GM21825 (cell line): ENCODE measurements at regions not wholly inside any gene's neighbourhood (a gene's known extent, or its start where the extent isn't known, plus 50 kb on each side); places are given as distances from the start of the nearest gene placed in this dataset.

Source experiments
- ATAC-seq: cut with Tn5 transposase; IDR thresholded peaks from one replicate; pipeline ENCODE4 v1.9.1; 2021; ENCODE audit warnings: mild to moderate bottlenecking, moderate library complexity; ENCODE audit not compliant: unreplicated experiment

DNA sequence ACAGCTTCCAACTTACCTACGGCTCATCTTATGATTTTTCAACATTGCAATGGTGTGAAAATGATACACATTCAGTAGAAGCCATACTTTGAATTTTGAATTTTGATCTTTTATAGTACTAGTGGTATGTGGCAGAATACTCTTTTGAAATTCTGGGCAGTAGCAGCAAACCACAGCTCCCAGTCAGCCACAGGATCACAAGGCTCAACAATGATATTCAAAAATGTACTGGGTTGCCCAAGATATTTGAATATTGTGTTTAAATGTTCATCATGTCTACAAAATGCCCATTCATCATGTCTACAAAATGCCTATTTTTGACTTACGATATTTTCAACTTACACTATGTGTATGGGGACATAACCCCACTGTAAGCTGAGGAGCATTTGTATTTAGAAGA lies 81.3 kb upstream of the PRR16 start:
- no peak for ATAC-seq

DNA sequence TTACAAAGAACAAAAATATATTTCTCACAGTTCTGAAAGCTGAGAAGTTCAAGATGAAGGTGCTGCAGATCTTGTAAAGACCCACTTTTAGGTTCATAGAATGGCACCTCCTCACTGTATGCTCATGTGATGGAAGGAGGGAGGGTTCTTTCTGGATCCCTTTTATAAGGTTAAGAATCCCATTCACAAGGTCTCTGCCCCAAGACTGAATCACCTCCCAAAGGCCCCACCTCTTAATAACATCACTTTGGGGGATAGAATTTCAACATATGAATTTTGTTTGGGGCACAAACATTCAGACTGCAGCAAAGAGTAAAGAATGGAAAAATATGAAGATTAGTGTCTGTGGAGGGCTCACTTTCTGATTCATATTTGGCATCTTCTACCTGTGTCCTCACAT lies 77.1 kb upstream of the PRR16 start:
- ATAC-seq, result no peak

DNA sequence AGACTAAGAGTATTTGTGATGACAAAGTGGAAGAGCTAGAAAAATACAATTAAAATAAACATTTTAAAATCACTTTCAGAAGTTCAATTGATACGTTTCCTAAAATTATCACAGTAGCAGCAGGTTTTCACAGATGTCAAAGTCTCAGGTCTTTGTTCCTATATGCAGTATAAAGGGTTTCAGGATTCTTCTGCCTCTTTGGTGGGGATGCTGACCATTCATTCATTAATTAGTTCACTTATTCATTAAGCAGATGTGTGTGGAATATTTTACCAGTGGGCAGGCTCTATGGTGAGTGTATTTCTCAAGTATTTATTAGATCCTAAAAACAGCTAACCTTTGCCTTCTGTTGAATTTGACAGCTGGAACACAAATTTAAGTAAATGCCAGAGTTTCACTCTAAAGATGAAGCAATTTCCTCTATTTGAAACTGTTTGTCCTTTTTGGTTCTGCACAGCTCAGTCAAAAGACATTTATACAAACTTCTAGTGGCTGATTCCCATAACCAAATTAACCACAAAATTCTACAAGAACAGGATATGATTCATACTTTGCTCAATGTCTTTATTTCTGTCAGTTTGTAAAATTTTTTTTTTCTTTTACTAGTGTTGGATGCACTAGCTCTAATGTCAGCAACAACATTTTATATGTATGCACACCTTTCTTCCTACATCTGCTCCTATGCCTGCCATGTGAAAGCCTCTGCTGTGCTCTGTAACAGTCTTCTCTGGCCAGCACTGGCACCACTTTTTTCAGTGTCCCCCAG lies 75.9 kb upstream of the PRR16 start:
- no peak for ATAC-seq

DNA sequence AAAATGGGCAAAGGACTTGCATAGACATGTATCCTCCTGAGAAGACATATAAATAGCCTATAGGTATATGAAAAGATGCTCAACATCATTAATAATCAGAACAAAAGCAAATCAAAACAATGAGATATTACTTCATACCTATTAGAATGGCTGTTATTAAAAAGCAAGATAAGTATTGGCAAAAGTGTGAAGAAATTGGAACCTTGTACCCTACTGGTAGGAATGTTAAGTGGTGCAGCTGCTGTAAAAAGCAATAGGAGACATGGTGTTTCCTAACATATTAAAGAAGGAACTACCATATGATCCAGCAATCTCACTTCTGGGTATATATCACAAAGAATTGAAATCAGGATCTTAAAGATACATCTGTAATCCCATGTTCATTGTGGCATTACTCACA lies 69.8 kb upstream of the PRR16 start:
- no peak for ATAC-seq

DNA sequence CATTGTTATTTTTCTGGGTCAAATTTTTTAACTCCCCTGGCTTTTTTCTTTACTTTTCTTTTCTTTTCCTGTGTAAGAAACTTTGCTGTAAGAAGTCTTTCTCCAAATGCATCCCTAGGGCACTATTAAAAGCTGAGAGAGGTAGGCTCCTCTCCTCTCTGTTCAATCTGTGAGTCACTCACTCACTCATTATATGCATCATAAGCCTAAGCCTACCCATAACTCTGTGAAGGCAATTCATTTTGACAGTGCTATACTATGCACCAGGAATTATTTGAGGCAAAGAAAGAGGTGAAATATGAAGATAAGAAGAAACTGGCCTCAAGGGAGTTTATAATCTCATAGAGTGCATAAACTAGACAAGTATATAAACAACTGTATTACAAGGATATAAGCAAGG lies 67.9 kb upstream of the PRR16 start:
- ATAC-seq, result no peak

DNA sequence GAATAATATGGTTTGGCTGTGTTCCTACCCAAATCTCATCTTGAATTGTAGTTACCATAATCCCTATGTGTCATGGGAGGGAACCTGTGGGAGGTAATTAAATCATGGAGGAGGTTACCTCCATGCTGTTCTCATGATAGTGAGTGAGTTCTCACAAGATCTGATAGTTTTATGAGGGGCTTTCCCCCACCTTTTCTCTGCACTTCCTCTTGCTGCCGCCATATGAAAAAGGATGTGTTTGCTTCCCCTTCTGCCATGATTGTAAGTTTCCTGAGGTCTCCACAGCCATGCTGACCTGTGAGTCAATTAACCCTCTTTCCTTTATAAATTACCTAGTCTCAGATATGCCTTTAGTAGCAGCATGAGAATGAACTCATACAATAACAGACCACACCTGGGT lies 63.7 kb upstream of the PRR16 start:
- ATAC-seq, result no peak

DNA sequence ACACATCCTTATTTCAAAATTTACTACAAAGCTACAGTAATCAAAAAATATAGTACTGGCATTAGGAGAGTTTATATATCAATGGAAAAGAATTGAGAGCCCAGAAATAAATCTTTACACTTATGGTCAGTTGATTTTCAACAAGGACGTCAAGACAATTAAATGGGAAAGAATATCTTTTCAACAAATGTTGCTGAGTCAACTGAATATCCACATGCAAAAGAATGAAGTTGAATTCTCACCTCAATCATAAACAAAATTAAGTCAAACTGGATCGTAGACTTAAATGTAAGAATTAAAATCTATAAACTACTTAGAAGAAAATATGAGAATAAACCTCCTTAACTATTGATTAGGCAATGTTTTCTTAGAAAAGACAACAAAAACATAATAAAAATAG lies 61.5 kb upstream of the PRR16 start:
- no peak for ATAC-seq

DNA sequence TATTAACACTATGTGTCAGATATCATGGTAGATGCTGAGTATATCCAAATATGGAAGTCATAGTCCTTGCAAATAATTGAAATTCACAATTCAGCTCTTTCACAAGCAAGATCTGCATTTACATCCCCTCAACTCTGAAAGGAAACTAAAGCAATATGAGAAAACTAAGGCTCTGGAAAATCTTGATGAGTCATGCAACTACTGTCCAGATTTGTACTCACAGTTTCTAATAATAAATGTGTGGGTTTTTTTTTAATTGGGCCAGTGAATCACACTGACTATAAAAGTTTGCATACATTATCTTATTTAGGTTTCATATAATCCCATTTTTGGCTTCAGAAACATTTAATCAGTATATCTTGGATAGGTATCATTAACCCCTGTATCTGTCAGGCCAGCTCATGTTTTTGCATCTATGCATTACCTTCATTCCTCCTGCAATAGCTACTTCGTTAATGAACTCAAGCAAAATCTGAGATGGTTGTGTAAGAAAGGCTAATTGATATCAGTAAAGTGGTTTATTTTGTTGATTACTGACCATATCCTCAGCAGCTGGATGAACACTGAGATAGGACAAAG lies 58.7 kb upstream of the PRR16 start:
- no peak for ATAC-seq

DNA sequence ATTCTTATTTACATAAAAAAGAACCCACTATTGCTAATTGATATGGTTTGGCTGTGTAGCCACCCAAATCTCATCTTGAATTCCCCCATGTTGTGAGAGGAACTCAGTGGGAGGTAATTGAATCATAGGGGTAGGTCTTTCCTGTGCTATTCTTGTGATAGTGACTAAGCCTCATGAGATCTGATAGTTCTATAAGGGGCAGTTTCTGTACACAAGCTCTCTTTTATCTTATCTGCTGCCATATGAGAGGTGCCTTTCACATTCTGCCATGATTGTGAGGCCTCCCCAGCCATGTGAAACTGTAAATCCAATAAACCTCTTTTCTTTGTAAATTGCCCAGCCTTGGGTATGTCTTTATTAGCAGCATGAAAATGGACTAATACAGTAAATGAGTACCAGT lies 58.2 kb upstream of the PRR16 start:
- ATAC-seq, result no peak

DNA sequence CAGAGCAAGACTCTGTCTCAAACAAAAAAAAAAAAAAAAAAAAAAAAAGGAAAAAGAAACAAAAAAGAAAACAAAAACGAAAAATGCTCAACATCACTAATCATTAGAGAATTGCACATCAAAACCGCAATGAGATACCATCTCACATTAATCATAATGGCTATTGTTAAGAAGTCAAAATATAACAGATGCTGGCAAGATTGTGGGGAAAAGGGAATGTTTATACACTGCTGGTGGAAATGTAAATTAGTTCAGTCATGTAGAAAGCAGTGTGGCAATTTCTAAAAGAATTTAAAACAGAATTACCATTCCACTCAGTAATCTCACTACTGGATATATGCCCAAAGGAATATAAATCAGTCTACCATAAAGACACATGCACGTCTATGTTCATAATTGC lies 50.4 kb upstream of the PRR16 start:
- ATAC-seq, result no peak
